ENCODE measurements at regions not wholly inside any gene's neighbourhood (a gene's known extent, or its start where the extent isn't known, plus 50 kb on each side); places are given as distances from the start of the nearest gene placed in this dataset.
"Not testable (repeated sequence)": the region's sequence is repeated elsewhere in the genome, so short reads cannot be mapped to it uniquely, and the experiment has no call there.

DNA sequence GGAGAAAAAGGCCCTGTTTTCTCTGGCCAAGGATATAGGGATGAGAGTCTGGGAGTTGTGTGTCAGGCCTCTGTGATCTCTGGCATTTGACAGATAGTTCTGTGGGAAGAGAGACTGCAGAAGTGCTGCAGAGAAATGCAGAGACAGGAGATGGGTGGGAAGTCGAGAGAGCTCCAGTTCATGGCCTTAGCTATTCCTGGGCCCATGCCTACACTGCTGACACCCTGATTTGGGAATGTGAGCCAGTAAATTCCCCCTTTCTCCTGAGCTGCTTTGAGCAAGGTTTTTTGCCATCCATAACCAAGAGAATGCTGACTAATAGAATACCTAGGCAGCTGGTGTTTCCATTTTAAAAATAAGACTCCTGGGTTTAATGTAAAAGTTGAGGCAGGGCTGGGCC, 59.3 kb downstream of the EBLN2 start:
- no peak for DNase-seq (ENCODE audit: low read depth in 4 of 4, low spot score in 3 of 4)

DNA sequence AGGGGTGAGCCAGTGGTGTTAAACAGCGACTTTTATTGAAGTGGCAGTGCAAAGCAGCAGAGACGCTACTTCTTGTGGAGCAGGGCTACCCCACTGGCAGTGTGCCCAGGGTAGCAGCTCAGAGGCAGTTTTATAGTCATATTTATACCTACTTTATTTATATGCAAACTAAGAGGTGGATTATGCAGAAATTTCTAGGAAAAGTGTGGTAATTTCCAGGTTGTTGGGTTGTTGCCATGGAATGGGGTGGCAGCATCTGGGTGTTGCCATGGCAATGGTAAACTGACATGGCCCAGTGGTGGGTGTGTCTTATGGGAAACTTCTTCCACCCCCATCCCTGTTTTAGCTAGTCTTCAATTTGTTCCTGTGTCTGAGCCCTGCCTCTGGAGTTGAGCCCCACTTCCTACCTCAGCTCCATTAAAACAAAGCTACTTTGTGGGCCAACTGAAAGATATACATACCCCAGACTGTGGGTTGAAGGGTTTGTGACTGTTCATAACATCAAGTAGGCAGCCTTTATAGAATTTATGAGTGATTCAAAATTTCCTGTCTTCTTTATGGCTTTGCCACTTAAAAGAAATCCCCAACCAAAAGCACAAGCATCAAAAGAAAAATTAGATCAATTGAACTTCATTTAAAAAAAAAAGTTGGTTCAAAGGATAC, 60.3 kb downstream of the EBLN2 start:
- no peak for DNase-seq (ENCODE audit: low read depth in 4 of 4, low spot score in 3 of 4)

DNA sequence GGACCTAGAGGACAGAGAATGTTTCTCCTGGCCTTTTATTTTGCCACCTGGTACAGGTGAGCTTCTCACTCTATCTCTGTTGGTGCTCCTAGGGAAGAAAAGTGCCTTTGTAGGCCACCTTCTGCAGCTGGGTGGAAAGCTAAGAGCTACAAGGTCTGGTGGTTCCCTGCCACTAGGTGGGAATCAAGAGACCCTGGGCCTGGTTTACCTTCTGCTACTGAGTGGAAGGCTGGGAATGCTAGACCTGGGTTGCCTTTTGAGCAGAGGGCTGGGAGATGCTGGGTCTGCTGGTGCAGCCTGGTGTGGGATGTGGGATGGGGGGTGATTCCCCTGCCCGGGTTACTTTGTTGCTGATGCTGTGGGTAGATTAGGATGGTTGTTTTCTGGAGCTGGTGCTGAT, 72.6 kb downstream of the EBLN2 start:
- DNase-seq (ENCODE audit: low read depth in 4 of 4, low spot score in 3 of 4), result no peak

DNA sequence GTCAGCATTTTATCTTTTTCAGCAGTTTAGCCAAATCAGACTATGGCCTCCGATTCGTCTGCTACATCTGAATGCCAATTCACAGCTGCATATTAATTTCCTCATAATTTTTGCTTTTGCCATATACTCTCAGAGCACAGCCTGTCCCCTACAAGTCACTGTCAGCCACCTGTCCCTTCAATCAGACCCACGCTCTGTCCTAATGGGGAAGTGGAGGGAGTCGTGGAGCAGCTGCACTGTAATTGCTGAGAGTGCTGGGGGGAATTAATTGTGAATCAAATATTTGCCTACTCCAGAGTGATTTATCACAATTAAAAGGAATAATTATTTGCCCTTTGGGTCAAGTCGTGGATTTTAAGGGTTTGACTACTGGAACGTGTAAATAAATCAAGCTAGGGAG, 75.5 kb downstream of the EBLN2 start:
- DNase-seq (ENCODE audit: low read depth in 4 of 4, low spot score in 3 of 4), result no peak

DNA sequence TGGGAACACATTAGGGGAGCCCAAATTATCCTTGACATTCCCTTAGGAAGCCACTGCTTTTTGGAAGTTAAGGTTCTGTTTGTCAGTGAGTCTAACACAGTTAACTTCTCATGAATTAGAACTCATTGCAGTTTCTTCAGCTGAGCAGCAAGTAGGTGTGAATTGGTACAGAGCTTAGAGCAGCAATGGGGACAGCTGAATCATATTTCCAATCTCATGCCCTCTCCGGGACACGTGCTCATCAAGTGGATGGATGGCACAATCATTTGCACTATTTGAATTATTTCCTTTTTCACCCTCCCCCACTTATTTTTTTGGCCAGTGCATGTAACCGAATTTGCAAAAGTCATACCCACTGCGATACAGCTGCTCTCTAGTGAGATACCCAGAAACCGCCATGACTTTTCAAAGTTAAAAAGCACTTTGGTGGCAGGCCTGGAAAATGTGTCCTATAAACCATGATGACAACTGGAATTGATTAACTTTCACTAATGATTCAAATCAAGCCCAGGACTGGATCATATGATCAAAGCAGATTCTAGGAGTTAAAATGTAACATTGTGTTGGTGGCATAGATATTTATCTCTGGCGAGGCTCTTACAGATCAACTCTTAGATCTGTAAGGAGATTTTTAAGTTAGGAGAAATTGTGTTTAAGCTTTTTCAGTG, 76.4 kb downstream of the EBLN2 start:
- DNase-seq (ENCODE audit: low read depth in 4 of 4, low spot score in 3 of 4), result no peak

DNA sequence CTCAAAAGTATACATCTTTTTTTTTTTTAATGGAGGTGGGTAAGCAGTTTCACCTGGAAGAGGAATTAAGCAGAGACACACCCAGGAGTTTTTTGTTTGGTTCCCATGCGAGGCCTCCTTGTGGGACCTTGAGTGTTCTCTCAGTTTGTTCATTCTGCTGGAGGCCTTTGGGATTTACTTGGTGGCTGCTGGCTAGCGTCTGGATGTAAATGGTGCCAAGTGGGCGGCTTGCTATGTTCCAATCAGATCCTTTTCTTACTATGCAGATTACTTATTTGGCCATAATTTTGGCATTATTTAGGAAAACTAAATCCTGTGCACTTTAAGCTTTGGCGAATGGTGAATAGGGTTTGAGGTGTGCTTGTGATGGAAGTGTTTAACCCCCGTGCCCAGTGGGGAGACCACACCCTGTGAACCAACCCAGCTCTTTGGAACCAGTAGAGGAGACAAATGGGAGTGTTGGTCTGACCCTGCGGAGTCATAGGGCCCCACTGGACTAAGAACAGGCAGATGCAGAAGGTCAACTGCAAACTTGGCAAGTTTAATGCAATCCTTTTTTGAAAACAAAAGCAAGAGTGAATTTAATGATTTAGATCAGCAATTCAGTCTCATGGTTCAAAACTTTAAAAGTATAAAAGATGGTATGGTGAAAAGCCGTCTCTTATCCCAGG, 79.4 kb downstream of the EBLN2 start:
- no peak for DNase-seq (ENCODE audit: low read depth in 4 of 4, low spot score in 3 of 4)

DNA sequence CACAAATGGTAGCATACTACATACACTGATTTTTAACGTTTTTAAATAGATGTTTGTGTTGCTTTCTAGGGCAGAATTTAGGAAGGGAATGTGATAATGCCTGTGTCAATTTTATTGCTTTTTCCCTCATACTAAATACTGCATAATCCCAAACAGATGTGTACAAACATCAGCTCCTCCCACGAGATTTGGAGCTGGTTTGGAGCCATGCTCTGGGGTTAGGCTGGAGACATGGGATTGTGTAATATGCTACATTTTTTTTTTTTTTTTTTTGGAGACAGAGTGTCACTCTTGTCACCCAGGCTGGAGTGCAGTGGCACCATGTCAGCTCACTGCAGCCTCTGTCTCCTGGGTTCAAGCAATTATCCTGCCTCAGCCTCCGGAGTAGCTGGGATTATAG, 80.1 kb downstream of the EBLN2 start:
- no peak for DNase-seq (ENCODE audit: low read depth in 4 of 4, low spot score in 3 of 4)

DNA sequence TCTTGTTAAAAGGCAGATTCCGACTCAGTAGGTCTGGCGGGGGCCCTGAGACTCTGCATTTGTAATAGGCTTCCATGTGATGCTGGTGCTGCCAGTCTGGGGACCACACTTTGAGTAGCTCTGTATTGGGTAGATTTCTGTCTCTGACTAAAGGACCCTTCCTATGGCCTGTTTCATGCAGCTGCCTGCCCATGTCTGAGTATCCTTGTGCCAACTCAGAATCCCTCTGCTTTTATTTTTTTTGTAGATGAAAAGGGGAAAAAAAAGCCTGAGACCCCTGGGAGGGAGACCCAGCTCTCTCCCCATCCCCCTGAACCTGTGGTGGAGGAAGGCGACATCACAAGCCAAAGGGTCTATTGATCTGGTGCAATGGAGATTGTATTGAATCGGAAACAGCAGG, 81.9 kb downstream of the EBLN2 start:
- DNase-seq (ENCODE audit: low read depth in 4 of 4, low spot score in 3 of 4), result no peak

DNA sequence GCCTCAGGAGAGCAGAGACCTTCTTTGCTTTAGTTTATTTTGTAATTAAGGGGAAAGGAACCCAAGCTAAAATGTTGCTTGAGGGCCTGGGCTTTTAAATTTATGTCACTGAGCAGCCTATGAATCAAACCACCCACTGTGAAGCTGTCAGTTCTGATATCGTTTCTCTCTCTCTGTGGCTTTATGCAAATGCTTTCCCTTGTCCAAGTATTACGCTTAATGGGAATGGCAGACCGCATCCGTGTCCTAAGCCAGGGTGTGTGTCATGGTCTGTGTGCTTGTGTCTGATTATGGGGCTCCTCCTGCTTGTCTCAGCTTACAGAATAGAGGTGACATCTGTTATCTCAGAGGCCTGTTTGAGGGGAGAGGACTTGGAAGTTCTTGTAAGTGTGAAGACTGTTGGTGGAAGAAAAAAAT, 82.4 kb downstream of the EBLN2 start:
- no peak for DNase-seq (ENCODE audit: low read depth in 4 of 4, low spot score in 3 of 4)

DNA sequence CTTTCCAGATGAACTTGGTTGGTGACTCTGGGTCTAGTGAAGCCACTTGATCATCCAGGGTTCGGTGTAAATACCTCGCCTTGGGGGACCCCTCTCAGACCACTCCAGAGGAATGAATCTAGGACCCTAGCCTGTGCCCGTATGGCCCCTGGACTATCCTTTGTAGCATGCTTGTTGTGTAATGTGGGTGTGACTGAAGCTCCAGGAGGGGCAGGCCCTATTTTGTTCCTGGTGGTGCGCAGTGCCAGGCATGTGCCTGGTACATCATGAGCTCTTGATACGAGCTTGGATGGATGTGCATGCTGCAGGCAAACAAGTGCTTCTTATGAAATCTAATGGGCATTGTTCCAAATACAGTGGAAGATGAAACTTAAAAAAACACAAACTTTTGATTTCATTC, 82.8 kb downstream of the EBLN2 start:
- no peak for DNase-seq (ENCODE audit: low read depth in 4 of 4, low spot score in 3 of 4)

DNA sequence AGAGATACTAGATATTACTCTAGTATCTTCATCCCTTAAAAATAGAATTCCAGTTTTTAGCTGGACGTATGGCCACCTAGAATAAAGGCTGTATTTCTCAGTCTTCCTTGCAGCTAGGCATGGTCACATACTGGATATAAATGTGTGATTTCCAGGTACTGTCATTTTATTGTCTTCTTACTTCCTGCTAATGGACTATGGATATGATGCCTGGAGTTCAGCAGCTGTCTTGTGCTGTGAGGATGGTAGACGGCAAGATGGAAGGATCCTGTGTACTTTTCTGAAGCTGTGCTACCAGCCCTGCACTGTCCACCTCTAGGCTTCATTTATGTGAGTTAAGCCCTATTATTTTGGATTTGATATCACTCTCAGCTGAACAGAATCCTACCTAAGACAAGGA, 83.4 kb downstream of the EBLN2 start:
- DNase-seq (ENCODE audit: low read depth in 4 of 4, low spot score in 3 of 4), result no peak

DNA sequence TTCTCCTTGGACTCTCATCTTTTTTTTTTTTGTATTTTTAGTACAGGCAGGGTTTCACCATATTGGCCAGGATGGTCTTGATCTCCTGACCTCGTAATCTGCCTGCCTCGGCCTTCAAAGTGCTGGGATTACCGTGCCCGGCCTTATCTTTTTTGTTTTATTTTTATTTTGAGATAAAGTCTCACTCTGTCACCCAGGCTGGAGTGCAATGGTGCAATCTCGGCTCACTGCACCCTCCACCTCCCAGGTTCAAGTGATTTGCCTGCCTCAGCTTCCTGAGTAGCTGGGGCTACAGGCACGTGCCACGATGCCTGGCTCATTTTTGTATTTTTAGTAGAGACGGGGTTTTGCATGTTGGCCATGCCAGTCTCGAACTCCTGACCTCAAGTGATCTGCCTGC, 86.0 kb downstream of the EBLN2 start:
- not testable (repeated sequence) for DNase-seq (ENCODE audit: low read depth in 4 of 4, low spot score in 3 of 4)

DNA sequence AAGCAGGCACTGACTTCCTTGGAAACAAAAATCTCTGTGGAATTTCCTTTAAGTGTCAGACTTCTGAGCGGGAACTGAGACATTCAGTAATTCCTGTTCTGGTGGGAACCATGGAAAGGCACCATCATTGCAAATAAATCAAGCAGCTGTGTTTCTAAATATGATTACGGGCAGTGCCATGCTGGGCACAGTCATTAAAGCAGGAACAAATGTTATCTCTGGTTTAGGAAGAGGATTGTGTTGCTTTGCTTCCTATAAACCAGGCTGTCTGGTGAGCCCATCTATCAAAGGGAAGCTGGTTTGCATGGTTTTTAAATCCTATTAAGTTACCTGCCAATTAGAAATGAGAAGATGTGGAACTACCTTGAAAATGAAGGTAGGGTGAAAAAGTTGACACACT, 86.7 kb downstream of the EBLN2 start:
- no peak for DNase-seq (ENCODE audit: low read depth in 4 of 4, low spot score in 3 of 4)

DNA sequence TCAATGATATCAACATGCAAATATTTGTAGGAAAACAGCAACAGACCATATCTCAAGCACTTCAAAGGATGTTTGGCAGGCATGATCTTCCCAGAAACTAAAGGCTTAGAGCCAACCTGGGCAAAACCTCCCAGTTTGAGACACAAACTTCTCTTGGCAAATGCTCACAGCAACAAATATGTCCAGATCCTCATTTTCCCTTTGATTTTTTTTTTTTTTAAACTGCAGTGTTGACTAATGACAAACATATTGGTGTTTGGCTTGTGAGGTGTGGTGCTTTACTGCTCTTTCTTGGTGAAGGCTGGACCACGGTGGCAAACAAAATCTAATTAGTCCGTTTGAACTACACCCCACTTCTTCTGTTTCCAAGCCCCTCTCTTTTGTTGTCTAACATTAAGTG, 87.2 kb downstream of the EBLN2 start:
- no peak for DNase-seq (ENCODE audit: low read depth in 4 of 4, low spot score in 3 of 4)

DNA sequence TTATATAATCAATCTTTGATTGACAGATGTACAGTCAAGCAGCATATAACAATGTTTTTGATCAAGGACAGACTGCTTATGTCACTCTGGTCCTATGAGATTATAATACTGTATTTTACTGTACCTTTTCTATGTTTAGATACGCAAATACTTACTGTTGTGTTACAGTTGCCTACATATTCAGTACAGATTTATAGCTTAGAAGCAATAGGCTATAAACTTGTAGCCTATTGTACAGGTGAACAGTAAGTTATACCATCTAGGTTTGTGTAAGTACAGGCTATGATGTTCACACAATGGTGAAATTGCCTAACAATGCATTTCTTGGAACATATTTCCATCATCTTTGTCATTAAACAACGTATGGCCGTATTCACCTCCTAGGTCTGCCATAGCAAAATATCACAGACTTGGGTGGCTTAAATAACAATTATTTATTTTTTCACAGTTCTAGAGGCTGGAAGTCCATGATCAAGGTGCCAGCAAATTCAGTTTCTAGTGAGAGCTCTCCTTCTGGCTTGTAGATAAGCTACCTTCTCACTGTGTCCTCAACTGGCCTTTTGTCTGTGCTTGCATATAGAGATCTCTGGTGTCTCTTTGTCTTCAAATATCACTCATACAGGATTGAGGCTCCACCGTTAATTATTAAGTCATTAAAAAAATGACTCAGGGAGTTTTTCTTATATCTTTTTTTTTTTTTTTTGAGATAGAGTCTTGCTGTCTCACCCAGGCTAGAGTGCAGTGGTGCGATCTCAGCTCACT, 89.1 kb downstream of the EBLN2 start:
- DNase-seq (ENCODE audit: low read depth in 4 of 4, low spot score in 3 of 4), result no peak

DNA sequence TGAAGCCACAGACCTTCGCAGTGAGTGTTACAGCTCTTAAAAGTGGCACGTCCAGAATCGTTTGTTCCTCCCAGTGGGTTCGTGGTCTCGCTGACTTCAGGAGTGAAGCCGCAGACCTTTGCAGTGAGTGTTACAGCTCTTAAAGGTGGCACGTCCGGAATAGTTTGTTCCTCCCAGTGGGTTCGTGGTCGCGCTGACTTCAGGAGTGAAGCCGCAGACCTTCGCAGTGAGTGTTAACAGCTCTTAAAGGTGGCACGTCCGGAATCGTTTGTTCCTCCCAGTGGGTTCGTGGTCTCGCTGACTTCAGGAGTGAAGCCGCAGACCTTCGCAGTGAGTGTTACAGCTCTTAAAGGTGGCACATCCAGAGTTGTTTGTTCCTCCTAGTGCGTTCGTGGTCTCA, 91.1 kb downstream of the EBLN2 start:
- DNase-seq (ENCODE audit: low read depth in 4 of 4, low spot score in 3 of 4), result not testable (repeated sequence)

DNA sequence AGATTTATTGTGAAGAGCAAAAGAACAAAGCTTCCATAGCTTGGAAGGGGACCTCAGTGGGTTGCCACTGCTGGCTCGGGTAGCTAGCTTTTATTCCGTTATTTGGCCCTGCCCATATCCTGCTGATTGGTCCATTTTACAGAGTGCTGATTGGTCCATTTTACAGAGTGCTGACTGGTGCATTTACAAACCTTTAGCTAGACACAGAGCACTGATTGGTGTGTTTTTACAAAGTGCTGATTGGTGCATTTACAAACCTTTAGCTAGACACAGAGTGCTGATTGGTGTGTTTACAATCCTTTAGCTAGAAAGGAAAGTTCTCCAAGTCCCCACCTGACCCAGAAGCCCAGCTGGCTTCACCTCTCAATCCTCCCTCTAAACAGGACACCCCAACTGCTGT, 91.6 kb downstream of the EBLN2 start:
- not testable (repeated sequence) for DNase-seq (ENCODE audit: low read depth in 4 of 4, low spot score in 3 of 4)

DNA sequence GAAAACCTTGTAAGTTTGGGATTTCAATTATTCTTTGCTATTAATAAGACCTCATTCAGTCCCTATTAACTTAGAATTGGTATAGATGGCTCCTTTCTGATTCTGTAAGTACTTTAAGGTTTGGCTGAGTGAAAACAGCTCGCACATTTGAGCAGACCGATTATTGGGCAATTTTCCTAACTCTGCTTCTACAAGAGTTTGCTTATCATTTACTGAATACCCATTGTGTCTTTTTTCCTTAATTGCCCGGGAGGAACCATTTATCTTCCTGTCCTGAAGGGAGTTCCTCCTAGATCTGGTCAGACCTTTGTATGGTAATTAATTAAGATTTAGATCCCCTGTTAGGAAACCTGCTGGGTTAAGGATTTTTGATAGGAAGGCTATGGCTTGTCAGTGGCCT, 92.8 kb downstream of the EBLN2 start:
- not testable (repeated sequence) for DNase-seq (ENCODE audit: low read depth in 4 of 4, low spot score in 3 of 4)

DNA sequence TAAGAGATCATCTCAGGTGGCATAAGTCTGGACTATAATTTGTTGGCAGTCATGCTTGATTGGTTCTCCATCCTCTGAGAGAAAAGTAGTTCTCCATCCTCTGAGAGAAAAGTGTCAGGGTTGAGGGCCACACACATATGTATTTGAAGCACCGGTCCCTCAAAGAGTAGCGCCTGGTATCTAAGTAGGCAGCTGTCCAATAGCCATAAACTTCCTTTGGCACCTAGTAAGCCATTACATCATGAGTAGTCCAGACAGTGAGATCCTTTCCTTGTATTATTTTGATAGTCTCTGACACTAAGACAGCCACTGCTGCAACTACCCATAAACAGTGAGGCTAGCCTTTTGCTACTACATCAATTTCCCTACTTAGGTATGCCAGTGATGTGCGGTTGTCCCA, 94.0 kb downstream of the EBLN2 start:
- DNase-seq (ENCODE audit: low read depth in 4 of 4, low spot score in 3 of 4), result not testable (repeated sequence)

DNA sequence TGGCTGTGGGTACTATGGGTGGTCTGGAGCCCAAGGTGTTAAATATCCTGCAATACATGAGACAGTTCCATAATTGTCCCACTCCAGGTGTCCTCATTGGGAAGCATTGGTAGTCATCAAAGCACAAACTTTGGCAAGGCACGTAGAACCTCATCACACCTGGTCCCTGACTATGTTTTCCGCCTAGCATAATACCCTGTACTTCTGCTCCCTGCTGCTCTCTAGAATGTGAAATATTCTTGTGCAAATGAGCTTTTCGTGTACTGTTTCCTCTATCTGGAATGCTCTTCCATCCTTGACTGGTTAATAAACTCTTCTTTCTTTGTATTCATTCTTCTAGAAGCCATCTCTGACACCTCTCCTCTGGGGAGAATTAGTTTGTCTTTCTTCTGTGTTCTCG, 103.2 kb downstream of the EBLN2 start:
- DNase-seq (ENCODE audit: low read depth in 4 of 4, low spot score in 3 of 4), result no peak

DNA sequence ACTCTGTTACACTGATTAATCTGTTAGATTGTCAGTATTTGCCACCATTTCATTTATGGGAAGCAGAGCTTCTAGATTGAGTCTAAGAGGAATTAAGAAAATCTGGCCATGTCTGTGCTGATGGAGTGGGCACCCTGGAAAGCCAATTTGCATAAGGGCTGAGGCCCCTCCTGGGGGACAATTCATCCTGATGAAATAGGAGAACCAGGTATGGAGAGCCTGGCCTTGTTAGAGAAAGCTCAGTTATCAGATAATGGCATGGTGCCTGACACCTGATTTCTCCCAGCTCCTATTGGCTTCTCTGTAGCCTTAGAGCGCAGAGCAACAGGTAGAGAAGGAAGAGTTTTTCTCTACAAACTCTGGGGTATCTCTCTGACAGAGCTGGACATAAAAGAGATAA, 114.2 kb downstream of the EBLN2 start:
- DNase-seq (ENCODE audit: low read depth in 4 of 4, low spot score in 3 of 4), result no peak
